H1 (cell line): ENCODE measurements at regions not wholly inside any gene's neighbourhood (a gene's known extent, or its start where the extent isn't known, plus 50 kb on each side); places are given as distances from the start of the nearest gene placed in this dataset.

Source experiments
- BRCA1 ChIP-seq: IDR thresholded peaks from 2 replicates; pipeline ENCODE4 v1.6.1; 2012; ENCODE audit warnings: low read depth, low read length, improper control_type of control experiment
- CTCF ChIP-seq, 3 experiments: IDR thresholded peaks; 1 replicate in 2 of 3; 2 replicates in 1 of 3; pipeline versions ENCODE4 v1.5.1 to v1.6.1; 2011; ENCODE audit warnings: low read length in 3 of 3, mild to moderate bottlenecking in 3 of 3, inconsistent platforms in 2 of 3, low read depth in 1 of 3, moderate library complexity in 1 of 3; ENCODE audit not compliant: insufficient read depth in 1 of 3; ENCODE audit errors: control extremely low read depth in 1 of 3
- EZH2 ChIP-seq: fragments of 200-600 bp; sonication (generic); IDR thresholded peaks from 2 replicates; pipeline ENCODE4 v1.7.1; 2012; ENCODE audit warnings: low read depth, mild to moderate bottlenecking, moderate library complexity, low read length, inconsistent platforms; ENCODE audit not compliant: severe bottlenecking
- SIRT6 ChIP-seq: IDR thresholded peaks from one replicate; pipeline ENCODE4 v1.7.1; 2012; ENCODE audit warnings: low read length, inconsistent platforms
- SP2 ChIP-seq: IDR thresholded peaks from 2 replicates; pipeline ENCODE4 v1.6.1; 2012; ENCODE audit warnings: mild to moderate bottlenecking, low read length, inconsistent platforms
- YY1 ChIP-seq: IDR thresholded peaks from 2 replicates; pipeline ENCODE4 v1.6.1; 2011; ENCODE audit warnings: low read depth, mild to moderate bottlenecking, low read length
- TF ChIP-seq, protein P1 (sequence below): IDR thresholded peaks from 2 replicates; pipeline ENCODE4 v1.6.1; 2012; ENCODE audit warnings: inconsistent platforms
- TF ChIP-seq, protein P2 (sequence below): IDR thresholded peaks from 2 replicates; pipeline ENCODE4 v1.6.1; 2011; ENCODE audit warnings: low read depth, mild to moderate bottlenecking, low read length; ENCODE audit not compliant: insufficient read depth
- TF ChIP-seq, protein P3 (sequence below): IDR thresholded peaks from 2 replicates; pipeline ENCODE4 v1.6.1; 2012; ENCODE audit warnings: low read length, inconsistent platforms

- TF ChIP-seq CTCF (IDR thresholded peaks at IDR 0.05; ENCODE audit: control extremely low read depth in 1 of 3, insufficient read depth in 1 of 3, low read depth in 1 of 3, low read length in 3 of 3) (no peak), YY1 (no peak), BRCA1 (no peak), SIRT6 (no peak), SP2 (no peak), EZH2 (no peak)
- TF ChIP-seq, protein P1, sequence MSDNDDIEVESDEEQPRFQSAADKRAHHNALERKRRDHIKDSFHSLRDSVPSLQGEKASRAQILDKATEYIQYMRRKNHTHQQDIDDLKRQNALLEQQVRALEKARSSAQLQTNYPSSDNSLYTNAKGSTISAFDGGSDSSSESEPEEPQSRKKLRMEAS: no peak
- TF ChIP-seq, protein P2, sequence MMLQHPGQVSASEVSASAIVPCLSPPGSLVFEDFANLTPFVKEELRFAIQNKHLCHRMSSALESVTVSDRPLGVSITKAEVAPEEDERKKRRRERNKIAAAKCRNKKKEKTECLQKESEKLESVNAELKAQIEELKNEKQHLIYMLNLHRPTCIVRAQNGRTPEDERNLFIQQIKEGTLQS: no peak
- TF ChIP-seq, protein P3, sequence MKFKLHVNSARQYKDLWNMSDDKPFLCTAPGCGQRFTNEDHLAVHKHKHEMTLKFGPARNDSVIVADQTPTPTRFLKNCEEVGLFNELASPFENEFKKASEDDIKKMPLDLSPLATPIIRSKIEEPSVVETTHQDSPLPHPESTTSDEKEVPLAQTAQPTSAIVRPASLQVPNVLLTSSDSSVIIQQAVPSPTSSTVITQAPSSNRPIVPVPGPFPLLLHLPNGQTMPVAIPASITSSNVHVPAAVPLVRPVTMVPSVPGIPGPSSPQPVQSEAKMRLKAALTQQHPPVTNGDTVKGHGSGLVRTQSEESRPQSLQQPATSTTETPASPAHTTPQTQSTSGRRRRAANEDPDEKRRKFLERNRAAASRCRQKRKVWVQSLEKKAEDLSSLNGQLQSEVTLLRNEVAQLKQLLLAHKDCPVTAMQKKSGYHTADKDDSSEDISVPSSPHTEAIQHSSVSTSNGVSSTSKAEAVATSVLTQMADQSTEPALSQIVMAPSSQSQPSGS: no peak
These were observed 247.1 kb upstream of the NT5C1B start for GRCh38 chr2:18836436-18836835.
